ENCODE measurements at regions not wholly inside any gene's neighbourhood (a gene's known extent, or its start where the extent isn't known, plus 50 kb on each side); places are given as distances from the start of the nearest gene placed in this dataset.

GRCh38 chr15:96108405-96108804 lies 222.1 kb upstream of the NR2F2 start (continued):
- TF ChIP-seq, protein P1, sequence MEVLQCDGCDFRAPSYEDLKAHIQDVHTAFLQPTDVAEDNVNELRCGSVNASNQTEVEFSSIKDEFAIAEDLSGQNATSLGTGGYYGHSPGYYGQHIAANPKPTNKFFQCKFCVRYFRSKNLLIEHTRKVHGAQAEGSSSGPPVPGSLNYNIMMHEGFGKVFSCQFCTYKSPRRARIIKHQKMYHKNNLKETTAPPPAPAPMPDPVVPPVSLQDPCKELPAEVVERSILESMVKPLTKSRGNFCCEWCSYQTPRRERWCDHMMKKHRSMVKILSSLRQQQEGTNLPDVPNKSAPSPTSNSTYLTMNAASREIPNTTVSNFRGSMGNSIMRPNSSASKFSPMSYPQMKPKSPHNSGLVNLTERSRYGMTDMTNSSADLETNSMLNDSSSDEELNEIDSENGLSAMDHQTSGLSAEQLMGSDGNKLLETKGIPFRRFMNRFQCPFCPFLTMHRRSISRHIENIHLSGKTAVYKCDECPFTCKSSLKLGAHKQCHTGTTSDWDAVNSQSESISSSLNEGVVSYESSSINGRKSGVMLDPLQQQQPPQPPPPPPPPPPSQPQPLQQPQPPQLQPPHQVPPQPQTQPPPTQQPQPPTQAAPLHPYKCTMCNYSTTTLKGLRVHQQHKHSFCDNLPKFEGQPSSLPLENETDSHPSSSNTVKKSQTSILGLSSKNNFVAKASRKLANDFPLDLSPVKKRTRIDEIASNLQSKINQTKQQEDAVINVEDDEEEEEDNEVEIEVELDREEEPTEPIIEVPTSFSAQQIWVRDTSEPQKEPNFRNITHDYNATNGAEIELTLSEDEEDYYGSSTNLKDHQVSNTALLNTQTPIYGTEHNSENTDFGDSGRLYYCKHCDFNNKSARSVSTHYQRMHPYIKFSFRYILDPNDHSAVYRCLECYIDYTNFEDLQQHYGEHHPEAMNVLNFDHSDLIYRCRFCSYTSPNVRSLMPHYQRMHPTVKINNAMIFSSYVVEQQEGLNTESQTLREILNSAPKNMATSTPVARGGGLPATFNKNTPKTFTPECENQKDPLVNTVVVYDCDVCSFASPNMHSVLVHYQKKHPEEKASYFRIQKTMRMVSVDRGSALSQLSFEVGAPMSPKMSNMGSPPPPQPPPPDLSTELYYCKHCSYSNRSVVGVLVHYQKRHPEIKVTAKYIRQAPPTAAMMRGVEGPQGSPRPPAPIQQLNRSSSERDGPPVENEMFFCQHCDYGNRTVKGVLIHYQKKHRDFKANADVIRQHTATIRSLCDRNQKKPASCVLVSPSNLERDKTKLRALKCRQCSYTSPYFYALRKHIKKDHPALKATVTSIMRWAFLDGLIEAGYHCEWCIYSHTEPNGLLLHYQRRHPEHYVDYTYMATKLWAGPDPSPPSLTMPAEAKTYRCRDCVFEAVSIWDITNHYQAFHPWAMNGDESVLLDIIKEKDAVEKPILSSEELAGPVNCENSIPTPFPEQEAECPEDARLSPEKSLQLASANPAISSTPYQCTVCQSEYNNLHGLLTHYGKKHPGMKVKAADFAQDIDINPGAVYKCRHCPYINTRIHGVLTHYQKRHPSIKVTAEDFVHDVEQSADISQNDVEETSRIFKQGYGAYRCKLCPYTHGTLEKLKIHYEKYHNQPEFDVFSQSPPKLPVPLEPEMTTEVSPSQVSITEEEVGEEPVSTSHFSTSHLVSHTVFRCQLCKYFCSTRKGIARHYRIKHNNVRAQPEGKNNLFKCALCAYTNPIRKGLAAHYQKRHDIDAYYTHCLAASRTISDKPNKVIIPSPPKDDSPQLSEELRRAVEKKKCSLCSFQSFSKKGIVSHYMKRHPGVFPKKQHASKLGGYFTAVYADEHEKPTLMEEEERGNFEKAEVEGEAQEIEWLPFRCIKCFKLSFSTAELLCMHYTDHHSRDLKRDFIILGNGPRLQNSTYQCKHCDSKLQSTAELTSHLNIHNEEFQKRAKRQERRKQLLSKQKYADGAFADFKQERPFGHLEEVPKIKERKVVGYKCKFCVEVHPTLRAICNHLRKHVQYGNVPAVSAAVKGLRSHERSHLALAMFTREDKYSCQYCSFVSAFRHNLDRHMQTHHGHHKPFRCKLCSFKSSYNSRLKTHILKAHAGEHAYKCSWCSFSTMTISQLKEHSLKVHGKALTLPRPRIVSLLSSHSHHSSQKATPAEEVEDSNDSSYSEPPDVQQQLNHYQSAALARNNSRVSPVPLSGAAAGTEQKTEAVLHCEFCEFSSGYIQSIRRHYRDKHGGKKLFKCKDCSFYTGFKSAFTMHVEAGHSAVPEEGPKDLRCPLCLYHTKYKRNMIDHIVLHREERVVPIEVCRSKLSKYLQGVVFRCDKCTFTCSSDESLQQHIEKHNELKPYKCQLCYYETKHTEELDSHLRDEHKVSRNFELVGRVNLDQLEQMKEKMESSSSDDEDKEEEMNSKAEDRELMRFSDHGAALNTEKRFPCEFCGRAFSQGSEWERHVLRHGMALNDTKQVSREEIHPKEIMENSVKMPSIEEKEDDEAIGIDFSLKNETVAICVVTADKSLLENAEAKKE (CRISPR knock-in tag; IDR thresholded peaks at IDR 0.05): no peak

- H3K27ac Mint-ChIP-seq: no peak overlapping the region
- peaks cover 2% of the 10 kb centered on the region for H3K27me3 Mint-ChIP-seq (ENCODE audit: insufficient read depth, low read depth, poor library complexity)
- Histone ChIP-seq H3K27ac (ENCODE audit: low read depth) (no peak overlapping the region), H3K27me3 (ENCODE audit: insufficient read depth) (no peaks in the 10 kb centered on the region), H3K4me2 (no peak overlapping the region), H3K4me3 (no peak overlapping the region), H4K20me1 (replicated peaks; ENCODE audit: insufficient read depth) (no peaks in the 10 kb centered on the region), H3K4me1 (ENCODE audit: insufficient read depth) (no peaks in the 10 kb centered on the region), H3K9me2 (ENCODE audit: insufficient read depth) (peaks cover 7% of the 10 kb centered on the region; the same call in 1 of the 2 replicates), H2AFZ (no peak overlapping the region), H3F3A (replicated peaks; ENCODE audit: low read depth) (no peaks in the 10 kb centered on the region), H3K79me2 (replicated peaks; ENCODE audit: insufficient read depth) (no peaks in the 10 kb centered on the region), H3K36me3 (ENCODE audit: insufficient read depth) (no peaks in the 10 kb centered on the region)
- H3K9me3 Mint-ChIP-seq: no peaks in the 10 kb centered on the region
- no peaks in the 10 kb centered on the region for H3K36me3 Mint-ChIP-seq (ENCODE audit: low read depth)
- H3K4me1 Mint-ChIP-seq: no peaks in the 10 kb centered on the region
- no peak for ATAC-seq
- DNase-seq (ENCODE audit: low spot score): no peak
- no peak overlapping the region for H3K4me3 Mint-ChIP-seq
- TF ChIP-seq, protein P1 (CRISPR knock-in tag; IDR thresholded peaks at IDR 0.05): no peak
- TF ChIP-seq ZNF114 (CRISPR knock-in tag; IDR thresholded peaks at IDR 0.05): no peak
- no peak for TF ChIP-seq EZH2 (IDR thresholded peaks at IDR 0.05; ENCODE audit: low read depth, unreplicated experiment)
- TF ChIP-seq NANOG (IDR thresholded peaks at IDR 0.05; ENCODE audit: borderline replicate concordance): no peak
- no peak for TF ChIP-seq STAT1 (IDR thresholded peaks at IDR 0.05; ENCODE audit: unreplicated experiment)
- no peak for TF ChIP-seq CREB1 (CRISPR knock-in tag; IDR thresholded peaks at IDR 0.05; ENCODE audit: low read depth)
Measured at GRCh38 chr15:96109820-96110219, 220.7 kb upstream of the NR2F2 start.
